HG03521 (cell line): ENCODE measurements at regions not wholly inside any gene's neighbourhood (a gene's known extent, or its start where the extent isn't known, plus 50 kb on each side); places are given as distances from the start of the nearest gene placed in this dataset.

Experiments
- ATAC-seq: cut with Tn5 transposase; IDR thresholded peaks from one replicate; pipeline ENCODE4 v1.9.1; 2021; ENCODE audit warnings: mild to moderate bottlenecking, moderate library complexity; ENCODE audit not compliant: unreplicated experiment

GRCh38 chr2:16283071-16283850 lies 342.9 kb downstream of the MYCN start:
- no peak for ATAC-seq

- no peak for ATAC-seq
These were observed 342.2 kb downstream of the MYCN start for GRCh38 chr2:16282511-16282910.

- peak; percentile 62 for ATAC-seq
These were observed 341.3 kb downstream of the MYCN start for GRCh38 chr2:16281451-16282335.

DNA sequence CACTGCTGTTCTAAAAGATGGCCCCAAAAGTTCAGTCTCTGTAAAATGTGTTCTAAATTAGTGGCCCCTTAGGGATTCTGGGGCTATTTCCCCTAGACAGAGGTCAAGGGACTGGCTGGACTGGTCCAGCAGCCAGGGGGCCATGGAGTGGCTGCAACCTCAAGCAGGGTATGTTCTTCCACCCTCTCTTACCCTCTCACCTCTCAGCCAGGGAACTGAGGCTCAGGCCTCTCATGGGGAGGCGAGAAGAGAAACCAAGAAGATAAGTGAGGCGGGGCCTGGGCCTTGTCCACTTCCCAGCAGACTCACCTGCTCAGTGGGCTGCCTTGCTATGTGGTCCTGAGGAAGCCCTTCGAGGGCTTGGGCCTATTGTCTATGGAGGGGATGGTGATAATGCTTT lies 339.7 kb downstream of the MYCN start:
- no peak for ATAC-seq

DNA sequence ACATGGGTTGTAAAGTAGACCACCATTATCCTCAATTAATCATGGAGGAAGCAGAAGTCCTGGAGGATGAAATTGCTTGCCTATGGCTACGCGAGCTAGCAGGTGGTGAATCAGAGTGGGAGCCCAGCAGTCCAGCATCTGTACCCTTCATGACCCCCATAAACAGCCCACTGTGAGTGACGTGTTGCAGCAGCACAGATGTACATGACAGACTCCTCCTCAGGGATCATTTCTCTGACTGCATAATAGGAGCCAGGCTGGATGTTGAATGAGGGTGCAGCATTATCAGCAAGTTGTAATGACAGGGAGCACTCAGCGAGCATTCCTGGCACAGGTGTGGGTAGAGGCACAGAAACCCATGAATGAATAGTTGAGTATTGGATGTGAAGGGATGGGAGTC lies 339.3 kb downstream of the MYCN start:
- ATAC-seq = no peak

DNA sequence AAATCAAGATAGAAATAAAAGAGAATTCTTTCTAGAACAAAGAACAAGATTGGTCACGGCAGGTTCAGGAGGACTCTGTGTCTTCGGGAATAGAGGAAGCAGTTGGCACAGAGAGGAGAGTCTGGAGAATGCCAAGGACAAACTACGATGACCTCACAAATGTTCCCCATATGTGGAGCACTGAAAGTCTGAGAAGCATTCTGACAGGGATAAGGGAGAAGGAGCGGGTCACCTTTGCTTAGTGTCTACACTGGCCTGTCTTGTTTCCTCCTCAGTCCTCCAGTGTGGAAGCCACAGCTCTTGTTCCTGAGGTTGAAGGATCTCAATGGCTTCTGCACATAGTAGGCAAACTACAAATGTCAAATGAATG lies 338.8 kb downstream of the MYCN start:
- no peak for ATAC-seq

GRCh38 chr2:16278421-16279200 lies 338.3 kb downstream of the MYCN start:
- ATAC-seq = no peak

DNA sequence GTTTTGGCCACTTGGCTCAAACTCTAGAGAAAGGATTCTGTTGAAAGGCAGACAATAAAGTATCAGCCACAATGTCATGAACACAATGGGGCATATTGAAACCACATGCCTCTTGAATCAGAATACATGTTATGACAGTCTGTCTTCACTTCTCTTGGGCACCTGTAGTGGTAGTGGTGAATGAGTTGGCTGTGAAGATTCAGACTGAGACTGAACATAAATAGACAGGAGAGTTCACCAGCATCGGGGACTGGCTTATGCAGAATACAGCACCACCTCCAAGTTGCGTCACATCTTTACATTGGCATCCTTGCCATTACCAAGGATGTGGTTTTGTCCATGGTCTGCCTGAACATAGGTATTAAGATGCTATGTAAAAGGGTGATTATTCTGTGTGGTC lies 336.8 kb downstream of the MYCN start:
- no peak for ATAC-seq

DNA sequence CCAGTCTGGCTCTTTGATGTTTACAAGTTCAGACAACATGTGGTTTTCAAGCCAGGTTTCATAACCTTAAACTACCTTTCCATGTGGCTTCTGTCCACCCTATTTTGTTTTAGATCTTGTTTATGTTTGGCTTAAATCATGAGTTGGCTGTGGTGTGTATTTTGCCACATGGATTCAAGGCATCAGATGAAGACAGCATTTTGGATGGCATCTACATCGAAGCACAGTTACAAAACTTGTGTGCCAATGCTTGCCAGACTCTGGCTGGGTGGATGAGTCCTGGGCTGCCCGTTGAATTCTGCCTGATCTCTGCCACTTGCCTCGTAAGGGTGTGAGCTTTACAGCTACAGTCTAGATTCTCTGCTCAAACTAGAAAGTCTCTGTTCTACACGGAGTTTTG lies 335.3 kb downstream of the MYCN start:
- ATAC-seq = no peak

DNA sequence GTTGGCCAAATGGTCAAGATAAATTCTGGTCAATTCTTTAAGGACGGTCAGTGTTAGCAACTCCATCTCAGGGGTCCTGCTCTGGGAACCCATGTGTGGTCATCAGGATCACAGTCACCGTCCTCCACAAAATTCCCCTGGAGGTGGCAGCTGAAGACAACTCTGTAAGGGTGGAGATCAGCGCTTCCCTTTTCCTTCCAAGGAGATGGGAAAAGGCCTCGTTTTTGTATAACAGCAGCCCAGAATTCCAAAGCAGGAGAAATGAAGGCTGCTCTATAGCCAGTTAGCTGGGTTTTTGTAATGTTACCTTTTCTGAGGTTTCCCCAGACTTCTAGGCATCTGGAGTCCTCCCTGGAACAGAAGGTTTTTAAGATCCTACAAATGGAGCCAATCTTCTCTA lies 334.8 kb downstream of the MYCN start:
- no peak for ATAC-seq

DNA sequence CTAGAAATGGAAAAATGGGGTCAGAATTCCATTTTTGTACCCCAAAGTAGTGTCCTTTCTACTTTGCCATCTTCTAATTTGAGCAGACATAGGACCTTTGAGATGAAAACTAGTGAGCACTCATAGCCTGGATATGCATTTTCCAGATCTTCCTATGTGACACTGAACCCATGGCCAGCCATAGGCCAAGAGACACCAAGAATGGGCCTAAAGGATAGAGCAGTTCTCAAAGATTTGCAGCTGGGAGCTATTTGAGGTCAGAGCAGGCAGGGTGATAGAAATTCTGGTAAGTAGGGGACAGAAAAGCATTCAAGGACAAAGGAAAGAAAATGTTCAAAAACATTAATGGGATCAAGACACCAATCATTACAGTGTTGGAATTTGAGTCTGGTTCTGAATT lies 332.8 kb downstream of the MYCN start:
- no peak for ATAC-seq

- ATAC-seq = no peak
These were observed 331.9 kb downstream of the MYCN start for GRCh38 chr2:16272038-16272788.

- ATAC-seq = no peak
These were observed 331.0 kb downstream of the MYCN start for GRCh38 chr2:16271231-16271896.

DNA sequence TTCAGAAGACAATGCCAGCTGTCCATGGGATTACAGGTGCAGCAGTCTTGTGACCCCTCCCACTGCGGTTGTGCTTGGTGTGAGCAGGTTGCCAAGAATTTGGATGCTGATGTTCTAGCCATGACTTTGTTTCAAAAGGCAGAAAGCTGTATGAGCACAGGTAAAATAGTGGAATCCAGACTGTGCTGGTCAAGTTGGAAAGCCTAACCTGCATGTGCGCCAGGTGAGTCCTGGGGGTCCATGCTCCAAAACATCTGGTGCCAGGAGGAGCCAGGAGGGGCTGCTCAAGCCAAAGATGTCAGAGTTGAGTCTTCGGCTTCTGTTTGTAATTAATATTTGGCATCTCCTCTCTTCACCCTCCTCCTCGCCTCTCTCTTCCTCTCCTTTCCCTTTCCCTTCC lies 330.1 kb downstream of the MYCN start:
- ATAC-seq = no peak

GRCh38 chr2:16268301-16269000 lies 328.1 kb downstream of the MYCN start:
- no peak for ATAC-seq

DNA sequence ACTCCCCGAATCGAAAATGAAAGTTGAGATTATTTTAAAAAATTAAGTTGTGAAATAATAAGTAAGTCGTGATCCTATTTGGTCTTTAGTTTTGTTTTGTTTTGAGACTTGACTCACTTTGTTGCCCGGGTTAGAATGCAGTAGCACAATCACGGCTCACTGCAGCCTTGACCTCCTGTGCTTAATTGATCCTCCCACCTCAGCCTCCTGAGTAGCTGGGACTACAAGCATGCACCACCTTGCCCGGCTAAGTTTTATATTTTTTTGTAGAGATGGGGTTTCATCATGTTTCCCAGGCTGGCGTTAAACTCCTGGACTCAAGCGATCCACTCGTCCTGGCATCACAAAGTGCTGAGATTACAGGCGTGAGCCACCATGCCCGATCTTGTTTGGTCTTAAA lies 326.2 kb downstream of the MYCN start:
- no peak for ATAC-seq

GRCh38 chr2:16264931-16265540 lies 324.7 kb downstream of the MYCN start:
- no peak for ATAC-seq

DNA sequence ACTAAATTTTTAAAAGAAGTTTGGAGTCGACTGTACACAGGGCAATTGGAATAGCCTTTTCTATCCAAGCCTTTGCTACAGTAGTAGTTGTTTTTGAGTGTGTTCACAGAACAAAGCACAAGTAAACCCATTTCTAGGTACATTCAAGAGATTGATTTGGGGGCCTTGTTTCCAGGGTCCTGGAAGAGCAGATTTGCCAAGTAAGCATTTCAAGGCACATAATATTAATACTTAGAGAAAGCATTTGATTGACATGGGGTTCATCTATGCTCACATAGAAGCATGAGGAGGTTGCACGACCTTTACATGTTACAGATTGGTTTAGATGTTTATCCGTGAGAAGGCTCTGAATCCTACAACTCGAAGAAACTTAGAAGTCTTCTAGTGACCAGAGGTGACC lies 324.1 kb downstream of the MYCN start:
- ATAC-seq = no peak

DNA sequence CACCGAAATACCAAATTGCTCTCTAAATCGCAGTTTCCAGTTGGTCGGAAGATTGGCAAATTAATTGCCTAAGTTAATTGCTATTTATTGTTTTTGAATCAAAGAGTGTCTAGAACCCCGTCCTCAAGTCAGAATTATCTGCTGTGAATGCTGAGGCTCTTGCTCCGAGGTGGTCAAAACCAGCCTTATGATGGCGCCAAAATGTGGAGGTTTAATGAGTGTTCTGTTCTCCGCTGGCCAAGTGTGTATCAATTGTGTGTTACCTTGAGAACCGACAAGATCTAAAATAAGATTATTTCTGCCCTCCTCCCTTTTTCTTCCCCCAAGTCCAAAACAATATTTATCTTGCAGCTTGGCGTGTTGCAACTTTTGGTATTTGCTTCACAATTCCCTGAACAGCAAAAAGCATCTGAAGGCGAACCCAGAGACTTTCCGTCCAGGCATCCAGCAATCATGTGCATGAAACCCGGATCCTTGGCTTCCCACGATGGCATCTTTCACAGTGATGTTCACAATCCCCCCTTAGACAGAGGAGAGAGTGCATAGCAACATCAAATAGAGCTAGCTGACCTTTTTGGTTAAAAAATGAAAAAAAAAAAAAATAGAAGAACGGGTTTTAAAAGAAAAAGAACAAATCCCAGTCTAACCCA lies 323.0 kb downstream of the MYCN start:
- ATAC-seq = no peak
